Naive B cell (primary cell): ENCODE measurements at regions not wholly inside any gene's neighbourhood (a gene's known extent, or its start where the extent isn't known, plus 50 kb on each side); places are given as distances from the start of the nearest gene placed in this dataset.

Experiments used
- ATAC-seq, 2 donors: fragments of 150-1000 bp; cut with Tn5 transposase; 2 replicates each; pipeline ENCODE4 v1.10.0; 2021; ENCODE audit warnings: low read depth in 2 of 2, mild to moderate bottlenecking in 2 of 2, moderate library complexity in 2 of 2
- DNase-seq: peaks from one replicate; pipeline ENCODE4 v3.0.0; 2022
- H3K27ac Mint-ChIP-seq, 6 donors: one replicate each; pipeline ENCODE4 v1.8.0; 2020 to 2022; ENCODE audit warnings: mild to moderate bottlenecking in 6 of 6, mixed read lengths in 6 of 6, moderate library complexity in 5 of 6, inconsistent platforms in 2 of 6
- H3K27me3 Mint-ChIP-seq, 3 donors: one replicate each; pipeline ENCODE4 v1.8.0; 2021 to 2022; ENCODE audit warnings: mixed read lengths in 3 of 3, mild to moderate bottlenecking in 1 of 3
- H3K36me3 Mint-ChIP-seq, 2 donors: one replicate each; pipeline ENCODE4 v1.8.0; 2020 to 2022; ENCODE audit warnings: mixed read lengths in 2 of 2, inconsistent platforms in 1 of 2, mild to moderate bottlenecking in 1 of 2
- H3K4me1 Mint-ChIP-seq, 3 donors: one replicate each; pipeline ENCODE4 v1.8.0; 2020 to 2022; ENCODE audit warnings: mixed read lengths in 3 of 3, inconsistent platforms in 1 of 3, mild to moderate bottlenecking in 1 of 3, moderate library complexity in 1 of 3
- H3K4me3 Mint-ChIP-seq, 8 donors: one replicate each; pipeline ENCODE4 v1.8.0; 2020 to 2022; ENCODE audit warnings: mild to moderate bottlenecking in 8 of 8, mixed read lengths in 8 of 8, moderate library complexity in 8 of 8, inconsistent platforms in 2 of 8
- H3K9me3 Mint-ChIP-seq, 7 donors: one replicate each; pipeline ENCODE4 v1.8.0; 2020 to 2022; ENCODE audit warnings: mixed read lengths in 7 of 7, mild to moderate bottlenecking in 5 of 7, inconsistent platforms in 2 of 7, moderate library complexity in 1 of 7

GRCh38 chr15:25545889-25546288, 107.1 kb upstream of the UBE3A start:
- Mint-ChIP-seq H3K4me1 (no peaks in the 10 kb centered on the region), H3K9me3 (peaks cover 0 to 8% (median 2%) of the 10 kb centered on the region in 7 donors), H3K4me3 (no peak overlapping the region), H3K27ac (peak overlapping the region in 1 of 6 donors; percentile 85), H3K36me3 (no peaks in the 10 kb centered on the region), H3K27me3 (no peaks in the 10 kb centered on the region)
- DNase-seq (no peak), ATAC-seq (no peak)

- ATAC-seq (no peak), DNase-seq (no peak)
- H3K9me3 Mint-ChIP-seq, result peaks cover 0 to 7% (median 5%) of the 10 kb centered on the region in 7 donors
- H3K4me3 Mint-ChIP-seq, result no peak overlapping the region
- no peaks in the 10 kb centered on the region for H3K4me1 Mint-ChIP-seq
- H3K27ac Mint-ChIP-seq, result peak overlapping the region in 1 of 6 donors; percentile 53
- H3K27me3 Mint-ChIP-seq, result peaks cover 0 to 4% (median 0%) of the 10 kb centered on the region in 3 donors
- H3K36me3 Mint-ChIP-seq, result no peaks in the 10 kb centered on the region
Observed at GRCh38 chr15:25545017-25545416, 106.2 kb upstream of the UBE3A start.

GRCh38 chr15:25544076-25544475, 105.3 kb upstream of the UBE3A start:
- DNase-seq (no peak), ATAC-seq (no peak)
- Mint-ChIP-seq H3K4me1 (no peaks in the 10 kb centered on the region), H3K27me3 (peaks cover 0 to 5% (median 0%) of the 10 kb centered on the region in 3 donors), H3K4me3 (no peak overlapping the region), H3K9me3 (peaks cover 0 to 7% (median 5%) of the 10 kb centered on the region in 7 donors), H3K27ac (no peak overlapping the region), H3K36me3 (no peaks in the 10 kb centered on the region)

- DNase-seq (no peak), ATAC-seq (no peak)
- Mint-ChIP-seq H3K27me3 (peaks cover 0 to 5% (median 0%) of the 10 kb centered on the region in 3 donors), H3K4me3 (no peak overlapping the region), H3K4me1 (no peaks in the 10 kb centered on the region), H3K27ac (no peak overlapping the region), H3K36me3 (no peaks in the 10 kb centered on the region), H3K9me3 (peaks cover 0 to 5% (median 3%) of the 10 kb centered on the region in 7 donors)
Observed at GRCh38 chr15:25543196-25543595, 104.4 kb upstream of the UBE3A start.

- Mint-ChIP-seq H3K36me3 (no peaks in the 10 kb centered on the region), H3K4me3 (no peak overlapping the region), H3K9me3 (peaks cover 0 to 5% (median 2%) of the 10 kb centered on the region in 7 donors), H3K4me1 (no peaks in the 10 kb centered on the region), H3K27me3 (peaks cover 0 to 5% (median 0%) of the 10 kb centered on the region in 3 donors), H3K27ac (no peak overlapping the region)
- DNase-seq (no peak), ATAC-seq (no peak)
Observed at GRCh38 chr15:25541228-25541627, 102.4 kb upstream of the UBE3A start.

GRCh38 chr15:25536801-25537611, 98.2 kb upstream of the UBE3A start:
- Mint-ChIP-seq H3K4me1 (no peaks in the 10 kb centered on the region), H3K9me3 (peaks cover 0 to 9% (median 3%) of the 10 kb centered on the region in 7 donors), H3K27me3 (peaks cover 0 to 5% (median 0%) of the 10 kb centered on the region in 3 donors), H3K4me3 (no peak overlapping the region), H3K27ac (no peak overlapping the region), H3K36me3 (no peaks in the 10 kb centered on the region)
- ATAC-seq, result no peak
- no peak for DNase-seq

GRCh38 chr15:25535866-25536265, 97.0 kb upstream of the UBE3A start:
- Mint-ChIP-seq H3K27ac (no peak overlapping the region), H3K9me3 (peaks cover 0 to 9% (median 4%) of the 10 kb centered on the region in 7 donors), H3K4me1 (no peaks in the 10 kb centered on the region), H3K4me3 (peak overlapping the region in 1 of 8 donors; percentile 1), H3K36me3 (no peaks in the 10 kb centered on the region), H3K27me3 (peaks cover 0 to 5% (median 0%) of the 10 kb centered on the region in 3 donors)
- DNase-seq (no peak), ATAC-seq (no peak)

GRCh38 chr15:25534293-25534692, 95.5 kb upstream of the UBE3A start:
- Mint-ChIP-seq H3K9me3 (peaks cover 1 to 19% (median 8%) of the 10 kb centered on the region in 7 donors), H3K4me3 (no peak overlapping the region), H3K4me1 (no peaks in the 10 kb centered on the region), H3K36me3 (no peaks in the 10 kb centered on the region), H3K27me3 (no peaks in the 10 kb centered on the region), H3K27ac (no peak overlapping the region)
- ATAC-seq, result no peak
- DNase-seq, result no peak

- DNase-seq (no peak), ATAC-seq (no peak)
- peaks cover 2 to 29% (median 14%) of the 10 kb centered on the region in 7 donors for H3K9me3 Mint-ChIP-seq
- H3K27me3 Mint-ChIP-seq, result no peaks in the 10 kb centered on the region
- H3K4me3 Mint-ChIP-seq, result no peak overlapping the region
- no peaks in the 10 kb centered on the region for H3K36me3 Mint-ChIP-seq
- no peak overlapping the region for H3K27ac Mint-ChIP-seq
- no peaks in the 10 kb centered on the region for H3K4me1 Mint-ChIP-seq
Observed at GRCh38 chr15:25532269-25533140, 93.7 kb upstream of the UBE3A start.

- DNase-seq (no peak), ATAC-seq (no peak)
- no peaks in the 10 kb centered on the region for H3K36me3 Mint-ChIP-seq
- H3K4me3 Mint-ChIP-seq, result no peak overlapping the region
- H3K9me3 Mint-ChIP-seq, result peaks cover 2 to 46% (median 19%) of the 10 kb centered on the region in 7 donors
- no peaks in the 10 kb centered on the region for H3K27me3 Mint-ChIP-seq
- no peaks in the 10 kb centered on the region for H3K4me1 Mint-ChIP-seq
- H3K27ac Mint-ChIP-seq, result no peak overlapping the region
Observed at GRCh38 chr15:25529774-25530173, 91.0 kb upstream of the UBE3A start.

- H3K4me3 Mint-ChIP-seq, result no peak overlapping the region
- no peaks in the 10 kb centered on the region for H3K27me3 Mint-ChIP-seq
- ATAC-seq (no peak), DNase-seq (no peak)
- H3K9me3 Mint-ChIP-seq, result peaks cover 9 to 68% (median 30%) of the 10 kb centered on the region in 7 donors
- H3K36me3 Mint-ChIP-seq, result peaks cover 0 to under 1% of the 10 kb centered on the region in 2 donors
- no peaks in the 10 kb centered on the region for H3K4me1 Mint-ChIP-seq
- no peak overlapping the region for H3K27ac Mint-ChIP-seq
Observed at GRCh38 chr15:25527118-25527517, 88.3 kb upstream of the UBE3A start.

- no peaks in the 10 kb centered on the region for H3K27me3 Mint-ChIP-seq
- H3K9me3 Mint-ChIP-seq, result peaks cover 17 to 76% (median 29%) of the 10 kb centered on the region in 7 donors
- peaks cover 0 to 14% of the 10 kb centered on the region in 2 donors for H3K36me3 Mint-ChIP-seq
- H3K4me3 Mint-ChIP-seq, result no peak overlapping the region
- H3K4me1 Mint-ChIP-seq, result no peaks in the 10 kb centered on the region
- H3K27ac Mint-ChIP-seq, result no peak overlapping the region
- ATAC-seq, result no peak
- DNase-seq, result no peak
Observed at GRCh38 chr15:25525741-25526140, 86.9 kb upstream of the UBE3A start.

GRCh38 chr15:25515633-25516032, 76.8 kb upstream of the UBE3A start:
- Mint-ChIP-seq H3K9me3 (peaks cover 0 to 3% (median 0%) of the 10 kb centered on the region in 7 donors), H3K4me3 (no peak overlapping the region), H3K36me3 (no peaks in the 10 kb centered on the region), H3K4me1 (no peaks in the 10 kb centered on the region), H3K27ac (no peak overlapping the region), H3K27me3 (no peaks in the 10 kb centered on the region)
- no peak for DNase-seq
- ATAC-seq, result no peak
